RPMI8226 (cell line): ENCODE measurements at regions not wholly inside any gene's neighbourhood (a gene's known extent, or its start where the extent isn't known, plus 50 kb on each side); places are given as distances from the start of the nearest gene placed in this dataset.
"Not testable (repeated sequence)": the region's sequence is repeated elsewhere in the genome, so short reads cannot be mapped to it uniquely, and the experiment has no call there.

ENCODE experiments used
- DNase-seq: peaks from one replicate; pipeline ENCODE4 v3.0.0-alpha.2; 2015

- DNase-seq: no peak
Measured at GRCh38 chr1:30165116-30165515, 558.3 kb downstream of the MATN1 start.

- no peak for DNase-seq
Measured at GRCh38 chr1:30164693-30165092, 558.7 kb downstream of the MATN1 start.

DNA sequence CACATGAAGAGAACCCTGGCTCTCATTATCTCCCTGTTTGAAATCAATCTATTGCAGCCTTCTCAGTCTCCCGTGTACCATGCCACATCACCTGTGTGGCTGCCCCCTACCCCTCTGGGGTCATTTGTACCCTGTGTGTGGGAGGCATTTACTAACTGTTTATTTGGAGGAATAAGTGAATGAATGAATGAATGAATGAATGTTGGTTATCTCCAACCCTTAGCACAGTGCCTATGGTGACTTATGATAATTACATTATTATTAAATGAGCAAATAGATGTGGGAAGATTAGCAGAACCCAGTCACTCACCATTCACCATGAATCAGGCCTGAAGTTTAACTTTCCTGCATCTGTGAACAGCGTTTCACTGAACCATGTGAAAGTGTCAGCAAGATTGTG lies 560.8 kb downstream of the MATN1 start:
- no peak for DNase-seq

- DNase-seq: no peak
Measured at GRCh38 chr1:30161953-30162352, 561.4 kb downstream of the MATN1 start.

GRCh38 chr1:30160999-30161689 lies 562.2 kb downstream of the MATN1 start:
- no peak for DNase-seq

DNA sequence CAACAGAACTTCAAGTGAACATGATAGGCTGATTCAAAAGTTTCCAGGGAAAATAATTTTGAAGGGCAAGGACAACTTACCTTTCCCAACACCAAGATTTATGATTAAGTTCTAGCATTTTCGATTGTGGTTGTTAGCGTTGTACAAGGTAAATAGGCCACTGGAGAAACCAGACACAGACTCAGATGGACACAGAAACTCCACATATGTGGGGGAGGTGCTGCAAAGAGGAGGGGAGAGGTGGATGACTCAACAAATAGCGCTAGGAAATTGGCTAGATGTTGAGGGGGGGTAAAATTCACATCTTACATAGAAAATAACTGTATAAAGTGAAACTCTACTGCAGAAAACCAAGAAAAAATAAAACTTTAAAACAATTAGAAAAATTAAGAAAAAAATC lies 564.4 kb downstream of the MATN1 start:
- no peak for DNase-seq

- not testable (repeated sequence) for DNase-seq
Measured at GRCh38 chr1:30155698-30156097, 567.7 kb downstream of the MATN1 start.

DNA sequence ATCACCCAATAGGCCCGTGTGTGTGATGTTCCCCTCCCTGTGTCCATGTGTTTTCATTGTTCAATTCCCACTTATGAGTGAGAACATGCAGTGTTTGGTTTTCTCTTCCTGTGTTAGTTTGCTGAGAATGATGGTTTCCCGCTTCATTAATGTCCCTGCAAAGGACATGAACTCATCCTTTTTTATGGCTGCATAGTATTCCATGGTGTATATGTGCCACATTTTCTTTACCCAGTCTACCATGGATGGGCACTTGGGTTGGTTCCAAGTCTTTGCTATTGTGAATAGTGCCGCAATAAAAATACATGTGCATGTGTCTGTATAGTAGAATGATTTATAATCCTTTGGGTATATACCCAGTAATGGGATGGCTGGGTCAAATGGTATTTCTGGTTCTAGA lies 568.1 kb downstream of the MATN1 start:
- not testable (repeated sequence) for DNase-seq

DNA sequence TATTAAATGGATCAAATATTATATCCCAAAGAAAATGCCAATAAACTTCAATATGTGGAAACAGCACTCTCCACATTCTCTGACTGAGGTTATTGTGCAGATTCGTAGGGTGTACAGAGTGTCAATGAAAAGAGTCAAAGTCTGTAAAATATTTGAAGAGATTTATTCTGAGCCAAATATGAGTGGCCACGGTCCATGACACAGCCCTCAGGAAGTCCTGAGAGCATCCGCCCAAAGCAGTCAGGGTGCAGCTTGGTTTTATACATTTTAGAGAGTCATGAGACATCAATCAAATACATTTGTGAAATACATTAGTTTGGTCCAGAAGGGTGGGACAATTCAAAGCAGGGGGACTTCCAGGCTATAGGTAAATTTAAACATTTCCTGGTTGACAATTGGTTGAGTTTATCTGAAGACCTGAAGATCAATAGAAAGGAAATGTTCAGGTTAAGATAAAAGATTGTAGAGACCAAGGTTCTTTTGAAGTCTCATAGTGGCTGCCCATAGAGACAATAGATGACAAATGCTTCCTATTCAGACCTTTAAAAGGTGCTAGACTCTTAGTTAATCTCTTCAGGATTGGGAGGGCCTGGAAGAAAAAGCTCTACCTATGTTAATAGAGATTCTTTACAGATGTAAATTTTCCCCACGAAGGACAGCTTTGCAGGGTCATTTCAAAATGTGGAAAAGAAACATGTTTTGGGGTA lies 569.5 kb downstream of the MATN1 start:
- no peak for DNase-seq

DNA sequence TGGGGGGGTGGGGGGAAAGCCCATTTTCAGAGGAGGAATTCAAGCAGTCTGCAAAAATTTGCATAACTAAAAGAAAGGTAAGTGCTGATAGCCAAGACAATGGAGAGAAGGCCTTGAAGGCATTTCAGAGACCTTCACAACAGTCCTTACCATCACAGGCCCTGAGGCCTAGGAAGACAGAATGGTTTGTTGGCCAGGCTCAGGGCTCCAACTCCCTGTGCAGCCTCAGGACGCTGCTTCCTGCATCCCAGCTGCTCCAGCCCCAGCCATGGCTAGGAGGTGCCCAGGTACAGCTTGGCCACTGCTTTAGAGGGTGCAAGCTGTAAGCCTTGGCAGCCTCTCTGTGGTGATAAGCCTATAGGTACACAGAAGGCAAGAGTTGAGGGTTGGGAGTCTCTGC lies 571.6 kb downstream of the MATN1 start:
- DNase-seq: no peak

DNA sequence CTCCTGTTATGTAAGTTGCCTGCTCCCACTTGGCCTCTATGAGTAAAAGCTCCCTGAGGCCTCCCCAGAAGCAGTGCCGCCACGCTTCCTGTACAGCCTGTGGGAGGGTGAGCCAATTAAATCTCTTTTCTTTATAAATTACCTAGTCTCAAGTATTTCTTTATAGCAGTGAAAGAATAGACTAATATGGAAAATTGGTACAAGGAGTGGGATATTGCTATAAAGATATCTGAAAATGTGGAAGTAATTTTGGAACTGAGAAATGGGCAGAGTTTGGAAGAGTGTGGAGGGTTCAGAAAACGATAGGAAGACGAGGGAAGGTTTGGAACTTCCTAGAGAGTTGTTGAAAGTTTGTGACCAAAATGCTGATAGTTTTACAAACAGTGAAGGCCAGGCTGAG lies 572.3 kb downstream of the MATN1 start:
- no peak for DNase-seq

DNA sequence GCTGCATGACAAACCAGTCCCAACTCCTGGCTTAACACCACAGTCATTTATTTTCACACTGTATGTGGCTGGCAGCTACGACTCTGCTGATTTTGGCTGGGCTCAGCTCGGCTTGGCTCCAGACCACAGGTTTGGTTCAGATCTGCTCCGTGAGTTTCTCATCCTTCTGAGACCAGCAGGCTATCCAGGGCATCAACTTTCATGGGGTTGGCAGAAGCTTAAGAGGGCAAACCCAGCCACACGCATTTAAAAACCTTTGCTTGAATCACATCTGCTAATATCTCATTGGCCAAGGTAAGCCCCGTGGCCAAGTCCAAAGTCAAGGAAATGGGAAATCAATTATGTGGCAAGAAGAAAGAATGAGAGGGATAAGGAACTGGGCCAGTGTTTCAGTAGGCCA lies 574.2 kb downstream of the MATN1 start:
- DNase-seq: no peak

DNA sequence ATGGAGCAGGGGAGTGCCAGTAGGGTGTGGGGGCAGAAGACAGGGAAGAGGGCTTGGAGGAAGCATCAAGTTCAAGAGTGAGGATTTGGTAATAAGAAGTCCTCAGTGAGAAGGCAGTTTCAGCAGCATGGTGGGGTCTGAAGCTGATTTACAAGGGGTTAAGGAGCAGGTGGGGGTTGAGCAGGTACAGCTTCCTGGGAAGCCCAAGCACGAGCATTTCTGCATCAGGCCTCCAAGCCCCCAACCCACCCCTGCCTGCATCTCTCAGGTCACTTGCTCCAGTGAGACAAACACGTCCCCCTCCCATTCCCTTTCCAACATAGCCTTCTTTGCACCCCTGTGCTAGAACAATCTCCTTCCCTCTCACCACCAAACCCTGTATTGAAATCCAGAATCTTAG lies 574.7 kb downstream of the MATN1 start:
- DNase-seq: no peak

- DNase-seq: no peak
Measured at GRCh38 chr1:30147188-30147587, 576.2 kb downstream of the MATN1 start.

DNA sequence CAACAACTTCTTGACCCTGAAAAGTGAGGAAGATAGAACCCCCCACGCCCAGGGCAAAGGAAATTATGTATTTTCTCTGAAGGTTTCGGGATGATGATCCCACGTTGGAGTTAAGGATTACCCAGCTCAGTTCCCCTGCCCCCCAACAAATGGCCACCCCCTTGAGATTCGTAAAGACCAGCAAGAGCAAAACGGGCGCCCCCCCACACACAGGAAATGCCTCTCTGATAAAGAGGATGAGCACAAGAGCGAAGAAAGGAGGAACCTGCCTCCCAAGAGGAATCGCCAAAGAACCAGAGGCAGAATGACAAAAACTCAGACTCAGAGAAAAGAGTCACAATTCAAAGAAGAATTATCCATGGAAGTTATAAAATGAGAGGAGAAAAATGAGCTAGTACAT lies 576.9 kb downstream of the MATN1 start:
- DNase-seq: no peak

DNA sequence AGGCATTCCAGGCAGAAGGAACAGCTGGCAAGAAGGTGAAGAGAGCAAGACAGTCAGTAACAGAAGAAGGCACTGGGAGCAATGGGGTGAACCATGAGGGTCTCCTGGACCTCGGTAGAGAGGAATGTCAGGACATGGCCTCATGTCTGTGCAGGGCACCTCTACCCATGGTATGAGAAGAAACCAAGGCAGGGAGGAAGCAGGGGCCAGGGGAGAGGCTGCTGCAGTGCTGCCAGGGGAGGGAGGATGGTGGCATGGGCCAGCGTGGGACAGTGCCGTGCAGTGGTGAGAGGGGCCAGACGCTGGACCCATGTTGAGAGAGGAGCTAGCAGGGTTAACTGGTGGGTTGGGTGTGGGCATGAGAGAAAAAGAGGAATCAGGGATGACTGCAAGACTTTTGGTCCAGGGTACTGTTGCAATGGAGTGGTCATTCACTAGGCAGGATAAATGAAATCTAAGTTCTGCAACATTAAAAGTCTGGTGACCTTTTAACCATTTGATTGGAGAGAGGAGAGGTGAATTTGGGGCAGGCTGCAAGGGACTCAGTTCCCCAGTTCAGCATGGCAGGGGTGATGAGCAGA lies 577.6 kb downstream of the MATN1 start:
- no peak for DNase-seq

DNA sequence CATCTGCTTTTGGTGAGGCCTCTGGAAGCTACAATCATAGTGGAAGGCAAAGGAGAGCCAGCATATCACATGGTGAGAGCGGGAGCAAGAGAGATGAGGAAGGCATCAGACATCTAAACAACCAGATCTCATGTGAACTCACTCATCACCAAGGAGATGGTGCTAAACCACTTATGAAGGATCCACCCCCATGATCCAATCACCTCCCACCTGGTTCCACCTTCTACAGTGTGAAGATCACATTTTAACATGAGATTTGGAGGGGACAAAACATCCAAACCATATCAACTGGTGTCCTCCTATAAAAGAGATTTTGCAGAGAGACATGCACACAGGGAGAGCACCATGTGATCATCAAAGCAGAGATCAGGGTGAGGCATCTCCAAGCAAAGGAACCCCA lies 578.6 kb downstream of the MATN1 start:
- no peak for DNase-seq

GRCh38 chr1:30143517-30143916 lies 579.9 kb downstream of the MATN1 start:
- DNase-seq: no peak

DNA sequence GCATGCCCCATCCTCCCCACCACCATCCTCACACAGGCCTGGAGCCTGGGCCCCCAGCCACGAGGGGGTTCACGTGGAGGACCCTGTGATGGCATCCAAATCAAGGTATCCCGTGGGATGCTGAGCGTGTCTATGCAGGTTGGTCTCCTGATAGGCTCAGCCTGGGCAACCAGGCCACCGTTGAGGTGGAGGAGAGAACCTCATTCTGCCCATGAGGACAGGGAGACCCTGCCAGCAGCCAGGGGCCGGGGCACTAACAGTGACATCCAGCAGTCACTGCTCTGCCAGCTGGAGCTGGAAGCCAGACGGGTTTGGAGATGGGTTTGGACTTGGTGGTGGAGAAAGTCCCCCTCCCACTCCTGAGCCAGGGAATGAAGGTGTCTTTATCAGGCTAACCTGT lies 582.8 kb downstream of the MATN1 start:
- DNase-seq: no peak

GRCh38 chr1:30138891-30139290 lies 584.5 kb downstream of the MATN1 start:
- DNase-seq: no peak

- no peak for DNase-seq
Measured at GRCh38 chr1:30137001-30137400, 586.4 kb downstream of the MATN1 start.

GRCh38 chr1:30135698-30136097 lies 587.7 kb downstream of the MATN1 start:
- no peak for DNase-seq

DNA sequence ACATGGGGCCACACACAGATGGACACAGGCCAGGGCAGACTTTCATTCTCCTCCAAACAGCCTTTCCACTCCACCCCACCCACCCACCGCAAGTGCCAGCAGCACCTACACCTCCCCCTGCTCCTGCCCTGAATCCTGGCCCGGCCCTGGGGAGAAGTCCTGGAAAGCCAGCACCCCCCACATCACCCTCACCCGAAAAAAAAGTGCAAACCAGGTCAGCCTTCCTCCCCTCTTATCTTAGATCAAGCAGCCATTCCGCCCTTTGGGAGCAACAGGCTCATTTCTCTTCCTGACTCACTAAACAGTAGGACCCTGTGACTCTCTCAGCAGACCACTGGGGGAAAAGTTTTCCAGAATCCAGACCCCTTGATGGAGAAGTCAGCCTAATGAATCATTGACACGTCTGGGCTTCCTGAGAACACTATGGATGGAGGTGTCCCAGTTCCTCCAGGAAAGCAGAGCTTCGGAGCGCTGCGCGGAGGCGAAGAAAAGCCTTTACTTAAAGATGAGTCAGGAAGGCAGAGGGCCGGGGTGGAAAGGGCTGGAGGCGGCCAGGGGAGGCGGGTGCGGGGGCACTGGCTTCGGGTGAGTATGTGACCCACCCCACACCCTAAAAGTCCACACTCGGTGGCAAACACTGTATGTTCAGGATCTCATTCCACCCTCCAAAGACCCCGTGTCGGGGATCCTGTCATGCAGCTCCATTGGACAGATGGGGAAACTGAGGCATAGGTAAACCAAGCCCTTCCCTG lies 588.7 kb downstream of the MATN1 start:
- no peak for DNase-seq
